ENCODE measurements at regions not wholly inside any gene's neighbourhood (a gene's known extent, or its start where the extent isn't known, plus 50 kb on each side); places are given as distances from the start of the nearest gene placed in this dataset.

DNA sequence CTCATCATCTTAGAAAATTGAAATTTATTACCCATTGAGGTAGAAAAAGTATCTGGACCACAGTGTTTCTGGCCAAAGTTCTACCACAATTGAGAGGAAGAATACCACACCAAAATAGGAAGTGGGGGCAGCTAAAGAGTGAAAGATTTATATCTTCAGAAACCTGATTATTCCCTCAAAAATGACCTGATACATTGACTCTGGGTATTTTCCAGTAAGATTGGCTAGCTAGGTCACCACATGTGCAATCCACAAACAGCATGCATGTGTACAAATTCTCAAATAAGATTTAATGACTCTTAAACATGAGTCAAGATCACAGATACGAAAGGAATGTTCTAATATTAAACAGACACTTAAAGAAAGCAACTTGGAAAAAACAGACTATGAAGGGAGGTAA is 1516.2 kb upstream of the PCDH20 start:
- no peak for DNase-seq (ENCODE audit: low read depth)
- TF ChIP-seq, protein P1, sequence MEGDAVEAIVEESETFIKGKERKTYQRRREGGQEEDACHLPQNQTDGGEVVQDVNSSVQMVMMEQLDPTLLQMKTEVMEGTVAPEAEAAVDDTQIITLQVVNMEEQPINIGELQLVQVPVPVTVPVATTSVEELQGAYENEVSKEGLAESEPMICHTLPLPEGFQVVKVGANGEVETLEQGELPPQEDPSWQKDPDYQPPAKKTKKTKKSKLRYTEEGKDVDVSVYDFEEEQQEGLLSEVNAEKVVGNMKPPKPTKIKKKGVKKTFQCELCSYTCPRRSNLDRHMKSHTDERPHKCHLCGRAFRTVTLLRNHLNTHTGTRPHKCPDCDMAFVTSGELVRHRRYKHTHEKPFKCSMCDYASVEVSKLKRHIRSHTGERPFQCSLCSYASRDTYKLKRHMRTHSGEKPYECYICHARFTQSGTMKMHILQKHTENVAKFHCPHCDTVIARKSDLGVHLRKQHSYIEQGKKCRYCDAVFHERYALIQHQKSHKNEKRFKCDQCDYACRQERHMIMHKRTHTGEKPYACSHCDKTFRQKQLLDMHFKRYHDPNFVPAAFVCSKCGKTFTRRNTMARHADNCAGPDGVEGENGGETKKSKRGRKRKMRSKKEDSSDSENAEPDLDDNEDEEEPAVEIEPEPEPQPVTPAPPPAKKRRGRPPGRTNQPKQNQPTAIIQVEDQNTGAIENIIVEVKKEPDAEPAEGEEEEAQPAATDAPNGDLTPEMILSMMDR (IDR thresholded peaks at IDR 0.05; ENCODE audit: insufficient read depth, low read length, severe bottlenecking): no peak
- FAIRE-seq: no peak
- H3K36me3 ChIP-seq (ENCODE audit: control insufficient read depth, insufficient read depth, low read length): no peaks in the 10 kb centered on the region
- no peak overlapping the region for H3K4me3 ChIP-seq (ENCODE audit: low read depth, low read length)
- no peaks in the 10 kb centered on the region for H3K27me3 ChIP-seq (ENCODE audit: control insufficient read depth, insufficient read depth, low read length)

DNA sequence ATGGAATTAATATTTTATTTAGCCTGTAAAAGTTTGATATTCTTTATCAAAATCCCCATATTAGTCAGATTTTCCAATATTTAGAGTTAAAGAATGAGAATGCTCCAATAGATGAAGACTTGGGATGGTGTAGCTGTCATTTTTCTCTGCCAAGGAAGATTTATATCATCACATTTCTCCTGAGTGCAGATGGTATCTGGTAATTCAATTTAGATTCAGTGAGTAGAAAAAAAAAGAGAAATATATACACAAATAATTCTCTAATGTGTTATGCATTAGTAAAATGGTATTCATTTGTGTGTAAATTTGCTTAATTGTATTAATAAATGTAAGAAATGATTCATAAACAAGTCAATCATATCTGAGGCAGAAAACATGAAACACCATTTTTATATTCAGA is 1508.7 kb upstream of the PCDH20 start:
- TF ChIP-seq, protein P1 (IDR thresholded peaks at IDR 0.05; ENCODE audit: insufficient read depth, low read length, severe bottlenecking): no peak
- FAIRE-seq (no peak), DNase-seq (ENCODE audit: low read depth) (no peak)
- Histone ChIP-seq H3K4me3 (ENCODE audit: low read depth, low read length) (no peak overlapping the region), H3K27me3 (ENCODE audit: control insufficient read depth, insufficient read depth, low read length) (no peaks in the 10 kb centered on the region), H3K36me3 (ENCODE audit: control insufficient read depth, insufficient read depth, low read length) (no peaks in the 10 kb centered on the region)

DNA sequence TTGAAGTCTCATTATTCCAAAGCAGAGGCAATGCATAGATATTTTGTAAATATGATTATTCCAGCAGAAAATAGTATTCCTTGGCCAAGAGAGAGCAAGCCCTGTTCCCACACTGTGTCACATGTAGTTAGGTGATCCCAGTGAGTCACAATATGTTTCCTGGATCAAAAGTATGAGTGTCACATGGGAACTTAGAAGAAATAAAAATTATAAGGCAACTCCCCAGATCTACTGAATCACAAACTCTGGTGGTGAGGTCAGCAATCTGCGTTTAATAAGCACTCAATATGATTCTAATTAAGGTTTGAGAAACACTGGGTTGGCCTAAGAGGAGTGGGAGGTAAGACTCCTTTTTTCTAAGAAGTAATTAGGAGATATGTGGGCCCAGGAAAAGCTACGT is 1504.5 kb upstream of the PCDH20 start:
- Histone ChIP-seq H3K27me3 (ENCODE audit: control insufficient read depth, insufficient read depth, low read length) (no peaks in the 10 kb centered on the region), H3K4me3 (ENCODE audit: low read depth, low read length) (no peak overlapping the region), H3K36me3 (ENCODE audit: control insufficient read depth, insufficient read depth, low read length) (no peaks in the 10 kb centered on the region)
- DNase-seq (ENCODE audit: low read depth) (no peak), FAIRE-seq (no peak)
- TF ChIP-seq, protein P1 (IDR thresholded peaks at IDR 0.05; ENCODE audit: insufficient read depth, low read length, severe bottlenecking): no peak

DNA sequence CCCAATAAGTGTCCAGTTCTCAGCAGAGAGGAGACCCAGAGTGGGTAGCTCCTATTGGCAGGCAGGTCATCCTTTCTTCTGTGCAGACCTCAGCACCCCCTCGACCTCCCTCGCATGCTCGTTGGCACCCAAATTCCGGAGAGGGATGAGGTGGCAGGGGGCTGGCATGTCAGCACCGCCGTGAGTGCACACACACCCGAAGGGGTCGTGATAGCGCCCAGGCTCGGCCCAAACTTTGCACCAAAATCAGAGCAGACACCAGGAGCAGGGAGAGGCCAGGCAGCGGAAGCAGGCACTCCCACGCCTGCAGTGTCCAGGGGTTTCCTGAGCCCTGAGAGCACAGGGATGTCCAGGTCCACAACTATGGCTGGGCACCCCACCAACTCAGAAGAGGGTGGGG is 1503.8 kb upstream of the PCDH20 start:
- H3K36me3 ChIP-seq (ENCODE audit: control insufficient read depth, insufficient read depth, low read length): no peaks in the 10 kb centered on the region
- no peaks in the 10 kb centered on the region for H3K27me3 ChIP-seq (ENCODE audit: control insufficient read depth, insufficient read depth, low read length)
- FAIRE-seq (no peak), DNase-seq (ENCODE audit: low read depth) (no peak)
- H3K4me3 ChIP-seq (ENCODE audit: low read depth, low read length): no peak overlapping the region
- TF ChIP-seq, protein P1 (IDR thresholded peaks at IDR 0.05; ENCODE audit: insufficient read depth, low read length, severe bottlenecking): no peak

DNA sequence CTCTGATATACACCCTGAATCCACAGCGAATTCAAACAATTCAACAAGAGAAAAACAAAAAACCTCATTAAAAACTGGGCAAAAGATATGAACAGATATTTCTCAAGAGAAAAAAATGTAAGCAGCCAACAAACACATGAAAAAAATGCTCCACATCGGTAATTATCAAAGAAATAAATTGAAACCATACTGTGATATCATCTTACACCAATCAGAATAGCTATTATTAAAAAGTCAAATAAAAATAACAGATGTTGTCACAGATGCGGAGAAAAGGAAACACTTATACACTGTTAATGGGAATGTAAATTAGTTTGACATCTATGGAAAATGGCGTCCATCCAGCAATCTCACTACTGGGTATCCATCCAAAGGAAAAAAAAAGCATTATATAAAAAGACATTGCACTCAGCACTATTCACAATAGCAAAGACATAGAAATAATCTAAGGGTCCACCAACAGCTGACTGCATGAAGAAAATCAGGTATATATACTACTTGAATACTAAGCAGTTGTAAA is 1495.0 kb upstream of the PCDH20 start:
- H3K36me3 ChIP-seq (ENCODE audit: control insufficient read depth, insufficient read depth, low read length): no peaks in the 10 kb centered on the region
- H3K4me3 ChIP-seq (ENCODE audit: low read depth, low read length): no peak overlapping the region
- TF ChIP-seq, protein P1 (IDR thresholded peaks at IDR 0.05; ENCODE audit: insufficient read depth, low read length, severe bottlenecking): no peak
- FAIRE-seq: no peak
- no peak for DNase-seq (ENCODE audit: low read depth)
- H3K27me3 ChIP-seq (ENCODE audit: control insufficient read depth, insufficient read depth, low read length): no peaks in the 10 kb centered on the region

DNA sequence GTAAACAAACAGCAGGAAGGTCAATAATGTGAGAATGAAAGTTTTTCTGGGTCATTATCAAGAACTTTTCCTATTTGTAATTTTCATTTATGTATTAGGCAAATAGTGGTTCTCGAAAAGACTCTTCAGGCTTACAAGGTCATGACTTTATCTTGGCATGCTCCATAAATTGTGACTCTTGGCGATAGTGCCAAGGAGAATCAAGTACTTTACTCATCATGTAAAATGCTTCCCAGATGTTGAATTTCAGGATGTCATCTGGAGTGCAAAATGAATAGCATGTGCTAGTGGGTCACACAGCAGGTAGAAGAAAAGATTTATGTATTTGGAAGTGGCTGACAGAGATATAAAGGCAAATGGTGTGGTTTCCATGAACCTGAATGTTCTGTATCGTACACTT is 1492.7 kb upstream of the PCDH20 start:
- Histone ChIP-seq H3K36me3 (ENCODE audit: control insufficient read depth, insufficient read depth, low read length) (no peaks in the 10 kb centered on the region), H3K27me3 (ENCODE audit: control insufficient read depth, insufficient read depth, low read length) (no peaks in the 10 kb centered on the region), H3K4me3 (ENCODE audit: low read depth, low read length) (no peak overlapping the region)
- TF ChIP-seq, protein P1 (IDR thresholded peaks at IDR 0.05; ENCODE audit: insufficient read depth, low read length, severe bottlenecking): no peak
- DNase-seq (ENCODE audit: low read depth): no peak
- no peak for FAIRE-seq
